Ovary (tissue), 7 donors: ENCODE measurements at regions not wholly inside any gene's neighbourhood (a gene's known extent, or its start where the extent isn't known, plus 50 kb on each side); places are given as distances from the start of the nearest gene placed in this dataset.

Experiments
- DNase-seq, 5 donors: peaks; one replicate each; pipeline ENCODE4 v3.0.0-alpha.2; 2019 to 2020
- H3K27ac ChIP-seq, 2 donors: fragments of 200-600 bp; one replicate each; pipeline versions ENCODE4 v1.5.1 to v1.8.0; 2019 to 2022
- H3K27me3 ChIP-seq: fragments of 200-600 bp; one replicate; pipeline ENCODE4 v1.8.0; 2022
- H3K36me3 ChIP-seq: fragments of 200-600 bp; sonication (generic); one replicate; pipeline ENCODE4 v1.5.1; 2019
- H3K4me1 ChIP-seq: one replicate; pipeline ENCODE4 v1.8.1; 2013; ENCODE audit warnings: mild to moderate bottlenecking, moderate library complexity; ENCODE audit not compliant: insufficient read depth
- H3K4me3 ChIP-seq: fragments of 200-600 bp; sonication (generic); one replicate; pipeline ENCODE4 v1.5.1; 2017
- H3K9me3 ChIP-seq, 2 donors: fragments of 200-600 bp in 1 of 2; sonication (generic) in 1 of 2; one replicate each; pipeline versions ENCODE4 v1.5.1 to v1.8.1; 2013 to 2019; ENCODE audit warnings: mild to moderate bottlenecking in 1 of 2, moderate library complexity in 1 of 2
- CTCF ChIP-seq, 3 donors: fragments of 450-650 bp in 2 of 3; fragments of 200-600 bp in 1 of 3; IDR thresholded peaks; one replicate each; pipeline versions ENCODE4 v1.5.1 to v1.8.0; 2016 to 2022; ENCODE audit warnings: antibody characterized with exemption in 3 of 3, mild to moderate bottlenecking in 1 of 3
- EP300 ChIP-seq: sonication (generic); formaldehyde crosslinking; IDR thresholded peaks from one replicate; pipeline ENCODE4 v1.6.1; 2017; ENCODE audit warnings: antibody characterized with exemption
- POLR2A ChIP-seq: fragments of 450-650 bp; IDR thresholded peaks from one replicate; pipeline ENCODE4 v1.6.1; 2017; ENCODE audit warnings: antibody characterized with exemption, mild to moderate bottlenecking, moderate library complexity
- WGBS, 3 donors: extraction: QIAGEN DNeasy Blood & Tissue Kit in 1 of 3; methylation state at CpG; one replicate each; pipeline versions ENCODE4 v1.1.5 to v1.1.7; 2013 to 2017; 5-methylcytosine and 5-hydroxymethylcytosine counted together
- intact Hi-C, 4 donors: fragments of 100-400 bp; cut with DNase I; formaldehyde crosslinking; loops; one replicate each; pipeline versions ENCODE4 v1.11.0 to v1.15.1; 2022 to 2023
- donor health status: DM: no; HTN: no; CAD: no; lungs with moderate emphysema.
- donor health status: DM: no; HTN: no; CAD: no.
- donor health status: Bipolar disorder and iron deficiency.
- donor health status: DM: no; HTN: no; CAD: no.
- donor health status: DM: yes; HTN: yes; CAD: no.

GRCh38 chr1:194940336-194941030 lies 1667.8 kb downstream of the KCNT2 start:
- no peak overlapping the region for H3K4me3 ChIP-seq
- no peaks in the 10 kb centered on the region for H3K36me3 ChIP-seq
- DNase-seq, result no peak
- no peaks in the 10 kb centered on the region for H3K9me3 ChIP-seq
- H3K27me3 ChIP-seq, result no peaks in the 10 kb centered on the region
- no peaks in the 10 kb centered on the region for H3K4me1 ChIP-seq
- 67 to 74% (median 68%) methylated on average over 2 of the region's 2 CpGs for WGBS, 3 donors
- intact Hi-C loops, result no loop called here
- TF ChIP-seq CTCF (IDR thresholded peaks at IDR 0.05) (no peak), EP300 (no peak), POLR2A (no peak)
- H3K27ac ChIP-seq, result no peak overlapping the region

GRCh38 chr1:194935864-194936263 lies 1672.4 kb downstream of the KCNT2 start:
- no peaks in the 10 kb centered on the region for H3K4me1 ChIP-seq
- no peaks in the 10 kb centered on the region for H3K9me3 ChIP-seq
- no peak for DNase-seq
- no peak overlapping the region for H3K27ac ChIP-seq
- no peaks in the 10 kb centered on the region for H3K36me3 ChIP-seq
- intact Hi-C loops, result no loop called here
- no peak for TF ChIP-seq EP300
- TF ChIP-seq POLR2A, result no peak
- TF ChIP-seq CTCF (IDR thresholded peaks at IDR 0.05), result no peak
- 87 to 92% (median 87%) methylated on average over 3 of the region's 3 CpGs for WGBS, 3 donors
- H3K4me3 ChIP-seq, result no peak overlapping the region
- H3K27me3 ChIP-seq, result no peaks in the 10 kb centered on the region

- Histone ChIP-seq H3K4me3 (no peak overlapping the region), H3K27ac (no peak overlapping the region), H3K9me3 (no peaks in the 10 kb centered on the region), H3K36me3 (no peaks in the 10 kb centered on the region), H3K4me1 (no peaks in the 10 kb centered on the region), H3K27me3 (no peaks in the 10 kb centered on the region)
- intact Hi-C loops, result no loop called here
- DNase-seq, result no peak
- whole genome bisulfite sequencing, 3 donors, result 87 to 92% (median 92%) methylated on average over 1 of the region's 1 CpG
- TF ChIP-seq EP300 (no peak), POLR2A (no peak), CTCF (IDR thresholded peaks at IDR 0.05) (no peak)
Measured at GRCh38 chr1:194931166-194931565, 1677.1 kb downstream of the KCNT2 start.

- H3K36me3 ChIP-seq, result no peaks in the 10 kb centered on the region
- no peak overlapping the region for H3K27ac ChIP-seq
- H3K9me3 ChIP-seq, result no peaks in the 10 kb centered on the region
- DNase-seq, result no peak
- no peak overlapping the region for H3K4me3 ChIP-seq
- intact Hi-C loops, result no loop called here
- TF ChIP-seq POLR2A (no peak), CTCF (IDR thresholded peaks at IDR 0.05) (no peak), EP300 (no peak)
- 67 to 80% (median 68%) methylated on average over 2 of the region's 2 CpGs for WGBS, 3 donors
- H3K4me1 ChIP-seq, result no peaks in the 10 kb centered on the region
- H3K27me3 ChIP-seq, result no peaks in the 10 kb centered on the region
Measured at GRCh38 chr1:194930132-194930531, 1678.1 kb downstream of the KCNT2 start.
